Thyroid gland (tissue), 4 donors: ENCODE measurements at regions not wholly inside any gene's neighbourhood (a gene's known extent, or its start where the extent isn't known, plus 50 kb on each side); places are given as distances from the start of the nearest gene placed in this dataset.

Experiments
- CTCF ChIP-seq, 6 experiments: fragments of 200-600 bp in 3 of 6; fragments of 450-650 bp in 3 of 6; sonication (generic) in 3 of 6; IDR thresholded peaks; one replicate each; pipeline ENCODE4 v1.5.1; 2016 to 2019; ENCODE audit warnings: antibody characterized with exemption in 6 of 6, mild to moderate bottlenecking in 2 of 6, inconsistent platforms in 1 of 6, moderate library complexity in 1 of 6
- POLR2A ChIP-seq, 2 donors: fragments of 450-650 bp; IDR thresholded peaks; one replicate each; pipeline ENCODE4 v1.6.1; 2017; ENCODE audit warnings: antibody characterized with exemption in 2 of 2, mild to moderate bottlenecking in 2 of 2, moderate library complexity in 1 of 2

DNA sequence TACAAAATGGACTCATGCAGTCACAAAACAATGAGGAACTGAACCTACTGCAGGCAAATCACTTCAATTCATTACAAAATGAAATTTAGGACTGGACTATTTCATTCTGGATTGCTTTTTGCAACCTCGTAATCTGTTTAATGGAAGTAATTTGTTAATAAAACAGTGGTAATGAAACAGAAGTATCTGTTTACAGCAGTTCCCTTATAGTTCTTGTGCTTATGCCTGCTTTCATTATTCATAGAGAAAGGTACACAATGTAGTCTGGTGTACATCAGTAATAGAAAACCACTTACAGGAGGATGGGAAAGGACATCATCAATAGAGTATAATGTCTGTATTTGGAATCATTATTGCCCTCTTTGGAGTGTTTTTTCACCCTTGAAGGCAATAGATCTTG is 389.2 kb upstream of the NUDT12 start:
- no peak for TF ChIP-seq CTCF (IDR thresholded peaks at IDR 0.05)
- TF ChIP-seq POLR2A (IDR thresholded peaks at IDR 0.05), result no peak
